Hepatocyte (in vitro differentiated cells): ENCODE measurements at regions not wholly inside any gene's neighbourhood (a gene's known extent, or its start where the extent isn't known, plus 50 kb on each side); places are given as distances from the start of the nearest gene placed in this dataset.

ENCODE experiments used
- DNase-seq: peaks from one replicate; pipeline ENCODE4 v3.0.0-alpha.2; 2016; ENCODE audit warnings: low spot score
- H2AFZ ChIP-seq: fragments of 200-600 bp; sonication (generic); 2 replicates; pipeline ENCODE4 v1.6.0; 2016; ENCODE audit warnings: antibody characterized with exemption, mild to moderate bottlenecking
- H3K27ac ChIP-seq: fragments of 200-600 bp; sonication (generic); 2 replicates; pipeline ENCODE4 v1.5.1; 2016; ENCODE audit warnings: mild to moderate bottlenecking
- H3K27me3 ChIP-seq: fragments of 200-600 bp; sonication (generic); 2 replicates; pipeline ENCODE4 v1.6.1; 2016
- H3K36me3 ChIP-seq: fragments of 200-600 bp; sonication (generic); replicated peaks from 2 replicates; pipeline ENCODE4 v1.5.1; 2016; ENCODE audit warnings: low read depth; ENCODE audit not compliant: insufficient read depth
- H3K4me1 ChIP-seq: fragments of 200-600 bp; sonication (generic); 2 replicates; pipeline ENCODE4 v1.5.1; 2016; ENCODE audit warnings: mild to moderate bottlenecking, moderate library complexity; ENCODE audit not compliant: insufficient read depth
- H3K4me2 ChIP-seq: fragments of 200-600 bp; sonication (generic); 2 replicates; pipeline ENCODE4 v1.6.0; 2016
- H3K4me3 ChIP-seq: fragments of 200-600 bp; sonication (generic); 2 replicates; pipeline ENCODE4 v1.5.1; 2016; ENCODE audit warnings: mild to moderate bottlenecking
- H3K79me2 ChIP-seq: fragments of 200-600 bp; sonication (generic); 2 replicates; pipeline ENCODE4 v1.6.0; 2017; ENCODE audit warnings: mild to moderate bottlenecking
- H3K9me2 ChIP-seq: fragments of 200-600 bp; sonication (generic); replicated peaks from 2 replicates; pipeline ENCODE4 v1.6.0; 2017; ENCODE audit warnings: mild to moderate bottlenecking; ENCODE audit not compliant: insufficient read depth
- H3K9me3 ChIP-seq: fragments of 200-600 bp; sonication (generic); 2 replicates; pipeline ENCODE4 v1.5.1; 2016; ENCODE audit warnings: low read depth, mild to moderate bottlenecking
- H4K20me1 ChIP-seq: fragments of 200-600 bp; sonication (generic); 2 replicates; pipeline ENCODE4 v1.6.0; 2016; ENCODE audit warnings: mild to moderate bottlenecking; ENCODE audit not compliant: insufficient read depth, poor library complexity, severe bottlenecking
- EZH2 ChIP-seq: fragments of 200-600 bp; sonication (generic); IDR thresholded peaks from 2 replicates; pipeline ENCODE4 v1.6.1; 2016; ENCODE audit warnings: antibody characterized with exemption, mild to moderate bottlenecking, borderline replicate concordance
- EZH2phosphoT487 ChIP-seq: fragments of 200-600 bp; sonication (generic); IDR thresholded peaks from one replicate; pipeline ENCODE4 v1.6.1; 2018; ENCODE audit warnings: antibody characterized with exemption, mild to moderate bottlenecking, low read depth, moderate library complexity; ENCODE audit not compliant: unreplicated experiment, severe bottlenecking
- WGBS: methylation state at CpG from one replicate; pipeline ENCODE4 v1.1.6; 2016; ENCODE audit warnings: low lambda C conversion rate; ENCODE audit errors: missing lambda C conversion rate; 5-methylcytosine and 5-hydroxymethylcytosine counted together
- TF ChIP-seq, protein P1 (sequence below): fragments of 200-600 bp; sonication (generic); IDR thresholded peaks from 2 replicates; pipeline ENCODE4 v1.5.1; 2016; ENCODE audit warnings: antibody characterized with exemption, mild to moderate bottlenecking; ENCODE audit not compliant: poor library complexity

DNA sequence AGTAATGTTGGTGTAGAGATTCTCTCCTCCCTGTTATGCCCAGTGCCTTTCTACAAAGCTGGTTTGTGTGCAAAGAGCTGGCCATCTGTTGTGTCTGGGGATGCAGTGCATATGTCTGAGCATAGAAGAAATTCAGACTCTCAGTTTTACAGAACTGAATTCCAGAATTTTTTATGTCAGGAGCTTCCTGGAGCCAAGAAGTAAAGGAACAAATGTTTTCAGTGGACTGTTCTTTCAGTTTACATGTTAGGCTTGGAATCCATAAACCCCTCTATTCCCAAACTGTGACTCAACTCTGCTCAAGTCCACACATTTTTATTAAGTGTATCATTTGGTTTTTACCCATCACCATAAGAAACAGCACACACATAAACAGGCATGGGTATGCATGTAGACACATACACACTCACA is 366.0 kb downstream of the BRINP1 start:
- H3K4me3 ChIP-seq = no peak overlapping the region
- H3K79me2 ChIP-seq = no peaks in the 10 kb centered on the region
- DNase-seq = no peak
- TF ChIP-seq, protein P1, sequence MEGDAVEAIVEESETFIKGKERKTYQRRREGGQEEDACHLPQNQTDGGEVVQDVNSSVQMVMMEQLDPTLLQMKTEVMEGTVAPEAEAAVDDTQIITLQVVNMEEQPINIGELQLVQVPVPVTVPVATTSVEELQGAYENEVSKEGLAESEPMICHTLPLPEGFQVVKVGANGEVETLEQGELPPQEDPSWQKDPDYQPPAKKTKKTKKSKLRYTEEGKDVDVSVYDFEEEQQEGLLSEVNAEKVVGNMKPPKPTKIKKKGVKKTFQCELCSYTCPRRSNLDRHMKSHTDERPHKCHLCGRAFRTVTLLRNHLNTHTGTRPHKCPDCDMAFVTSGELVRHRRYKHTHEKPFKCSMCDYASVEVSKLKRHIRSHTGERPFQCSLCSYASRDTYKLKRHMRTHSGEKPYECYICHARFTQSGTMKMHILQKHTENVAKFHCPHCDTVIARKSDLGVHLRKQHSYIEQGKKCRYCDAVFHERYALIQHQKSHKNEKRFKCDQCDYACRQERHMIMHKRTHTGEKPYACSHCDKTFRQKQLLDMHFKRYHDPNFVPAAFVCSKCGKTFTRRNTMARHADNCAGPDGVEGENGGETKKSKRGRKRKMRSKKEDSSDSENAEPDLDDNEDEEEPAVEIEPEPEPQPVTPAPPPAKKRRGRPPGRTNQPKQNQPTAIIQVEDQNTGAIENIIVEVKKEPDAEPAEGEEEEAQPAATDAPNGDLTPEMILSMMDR = no peak
- TF ChIP-seq EZH2phosphoT487 (no peak), EZH2 (no peak)
- no peaks in the 10 kb centered on the region for H3K9me3 ChIP-seq
- H3K9me2 ChIP-seq = no peaks in the 10 kb centered on the region
- H3K36me3 ChIP-seq = no peaks in the 10 kb centered on the region
- H3K4me1 ChIP-seq = no peaks in the 10 kb centered on the region
- H4K20me1 ChIP-seq = no peaks in the 10 kb centered on the region
- H3K27me3 ChIP-seq = no peaks in the 10 kb centered on the region
- H3K4me2 ChIP-seq = no peak overlapping the region
- no peak overlapping the region for H2AFZ ChIP-seq
- no peak overlapping the region for H3K27ac ChIP-seq

DNA sequence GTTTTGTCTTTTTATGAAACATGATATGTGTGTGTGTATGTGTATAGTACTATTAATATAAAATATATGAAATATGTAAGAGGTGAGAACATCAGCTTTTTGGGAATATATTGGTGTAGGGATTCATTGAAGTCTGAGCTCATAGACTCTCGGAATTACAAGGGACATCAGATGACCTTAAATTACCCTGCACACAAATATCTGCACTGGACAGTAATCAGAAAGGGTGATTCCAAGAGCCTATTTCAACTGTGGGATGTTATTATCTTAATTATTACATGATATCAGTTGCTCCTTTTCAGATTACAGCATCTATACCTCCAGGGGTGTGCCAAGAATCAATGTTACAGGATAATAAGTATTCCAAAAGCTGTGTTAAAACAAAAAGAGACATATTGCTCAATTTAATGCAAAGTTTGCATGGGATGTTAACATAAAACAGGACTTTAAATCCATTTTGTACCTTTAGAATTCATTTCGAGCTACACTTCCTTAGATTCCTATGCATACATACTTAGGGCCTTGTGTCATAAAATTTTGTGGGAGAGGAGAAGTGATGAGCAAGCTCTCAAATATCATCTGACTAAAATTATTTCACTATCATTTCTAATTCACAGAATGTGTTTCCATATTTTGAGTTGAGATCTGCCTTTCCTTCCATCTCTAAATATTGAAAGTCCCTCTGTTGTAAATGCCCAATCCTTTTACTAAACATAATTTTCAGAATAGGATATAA is 365.2 kb downstream of the BRINP1 start:
- Histone ChIP-seq H4K20me1 (no peaks in the 10 kb centered on the region), H2AFZ (no peak overlapping the region), H3K27me3 (no peaks in the 10 kb centered on the region), H3K36me3 (no peaks in the 10 kb centered on the region), H3K4me3 (no peak overlapping the region), H3K9me3 (no peaks in the 10 kb centered on the region), H3K9me2 (no peaks in the 10 kb centered on the region), H3K4me2 (no peak overlapping the region), H3K27ac (no peak overlapping the region), H3K4me1 (no peaks in the 10 kb centered on the region), H3K79me2 (no peaks in the 10 kb centered on the region)
- TF ChIP-seq, protein P1 = no peak
- TF ChIP-seq EZH2phosphoT487 (no peak), EZH2 (no peak)
- DNase-seq = no peak
- WGBS = 89% methylated on average over 2 of the region's 2 CpGs

DNA sequence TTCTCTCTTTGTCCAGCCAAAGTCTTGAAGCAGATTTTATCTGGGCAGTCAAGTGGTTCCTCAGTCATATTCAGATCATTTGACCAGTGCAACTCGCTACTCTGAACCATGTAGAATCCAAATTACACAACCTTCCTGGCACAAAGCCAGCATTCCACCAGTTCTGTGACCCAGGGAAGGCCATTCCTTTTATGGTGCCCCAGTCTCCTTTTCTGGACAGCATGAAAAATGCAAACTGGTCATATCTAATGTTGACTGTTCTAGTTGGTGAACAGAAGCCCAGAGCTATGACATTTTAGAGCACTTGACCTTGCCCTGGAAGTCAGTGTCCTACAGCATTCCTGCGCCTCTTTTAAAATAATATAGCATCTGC is 364.6 kb downstream of the BRINP1 start:
- no peaks in the 10 kb centered on the region for H3K9me3 ChIP-seq
- no peaks in the 10 kb centered on the region for H3K79me2 ChIP-seq
- H3K36me3 ChIP-seq = no peaks in the 10 kb centered on the region
- no peak overlapping the region for H3K4me3 ChIP-seq
- TF ChIP-seq, protein P1 = no peak
- no peak for TF ChIP-seq EZH2
- no peak for TF ChIP-seq EZH2phosphoT487
- H3K4me2 ChIP-seq = no peak overlapping the region
- peak; percentile 76 for DNase-seq
- WGBS = 58% methylated on average over 2 of the region's 2 CpGs
- H3K9me2 ChIP-seq = no peaks in the 10 kb centered on the region
- no peaks in the 10 kb centered on the region for H3K27me3 ChIP-seq
- no peaks in the 10 kb centered on the region for H4K20me1 ChIP-seq
- H3K4me1 ChIP-seq = no peaks in the 10 kb centered on the region
- H3K27ac ChIP-seq = peak overlapping the region; percentile 8
- H2AFZ ChIP-seq = no peak overlapping the region

DNA sequence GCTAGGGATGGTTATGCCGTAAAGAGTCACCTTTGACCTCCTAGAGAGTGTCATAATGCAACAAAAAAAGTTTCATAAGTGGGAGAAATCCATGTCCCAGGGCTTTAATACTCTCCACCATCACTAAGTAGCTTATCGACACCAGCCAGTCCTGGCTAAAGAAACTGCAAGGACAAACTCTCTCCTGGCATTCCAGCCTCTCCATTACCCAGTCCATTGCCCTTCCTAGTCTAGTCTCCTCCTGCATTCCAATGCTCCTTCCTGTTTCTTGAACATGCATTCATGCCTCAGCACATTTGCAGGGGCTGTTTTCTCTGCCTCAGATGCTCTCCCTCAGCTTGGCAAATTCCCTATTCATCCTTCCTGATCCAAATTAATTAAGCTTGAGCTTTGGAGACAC is 364.1 kb downstream of the BRINP1 start:
- Histone ChIP-seq H3K4me2 (no peak overlapping the region), H3K27me3 (no peaks in the 10 kb centered on the region), H3K4me3 (no peak overlapping the region), H3K27ac (peak overlapping the region; percentile 8), H2AFZ (no peak overlapping the region), H3K79me2 (no peaks in the 10 kb centered on the region), H3K9me2 (no peaks in the 10 kb centered on the region), H3K9me3 (no peaks in the 10 kb centered on the region), H4K20me1 (no peaks in the 10 kb centered on the region), H3K36me3 (no peaks in the 10 kb centered on the region), H3K4me1 (no peaks in the 10 kb centered on the region)
- 82% methylated on average over 2 of the region's 2 CpGs for WGBS
- DNase-seq = no peak
- TF ChIP-seq, protein P1 = no peak
- TF ChIP-seq EZH2phosphoT487 = no peak
- TF ChIP-seq EZH2 = no peak
